DMS 273 (cell line): ENCODE measurements at regions not wholly inside any gene's neighbourhood (a gene's known extent, or its start where the extent isn't known, plus 50 kb on each side); places are given as distances from the start of the nearest gene placed in this dataset.
"Not testable (repeated sequence)": the region's sequence is repeated elsewhere in the genome, so short reads cannot be mapped to it uniquely, and the experiment has no call there.

Experiments
- DNase-seq: peaks from one replicate; lab custom pipeline; 2025; ENCODE audit not compliant: unreplicated experiment; lab: John Stamatoyannopoulos, UW

DNA sequence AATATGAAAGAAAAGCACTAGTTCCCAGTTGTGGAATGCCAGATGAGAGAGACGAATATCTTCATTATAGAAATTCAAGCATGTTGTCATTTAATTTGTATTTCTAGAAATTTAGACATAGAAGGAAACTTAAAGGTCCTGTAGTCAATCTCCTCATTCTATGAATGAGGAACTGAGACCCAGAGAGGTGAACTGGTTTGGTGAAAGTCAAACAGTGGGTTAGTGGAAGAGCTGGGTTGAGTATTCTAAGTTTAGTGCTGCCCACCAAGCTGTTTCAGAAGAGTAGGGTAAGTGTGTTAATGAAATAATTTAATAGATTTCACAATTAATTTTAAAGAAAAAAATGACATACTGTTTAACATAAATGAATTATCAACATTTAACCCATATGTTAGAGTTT is 655.2 kb downstream of the FAM133A start:
- DNase-seq = no peak

DNA sequence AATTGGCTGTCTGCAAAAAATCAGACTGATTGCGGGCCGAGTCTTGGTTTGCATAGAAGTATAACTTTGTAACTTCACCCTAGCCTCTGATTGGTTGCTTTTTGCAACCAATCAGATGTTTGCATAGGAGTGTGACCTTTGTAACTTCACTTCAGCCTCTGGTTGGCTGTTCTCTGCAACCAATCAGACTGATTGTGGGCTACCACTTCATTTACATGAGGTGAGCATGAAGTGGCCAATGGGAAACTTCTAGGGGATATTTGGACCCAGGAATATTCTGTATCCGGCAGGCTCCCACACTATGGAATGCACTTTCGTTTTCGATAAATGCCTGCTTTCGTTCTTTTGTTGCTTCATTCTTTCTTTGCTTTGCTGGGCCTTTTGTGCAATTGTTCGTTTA is 667.7 kb downstream of the FAM133A start:
- DNase-seq = not testable (repeated sequence)

DNA sequence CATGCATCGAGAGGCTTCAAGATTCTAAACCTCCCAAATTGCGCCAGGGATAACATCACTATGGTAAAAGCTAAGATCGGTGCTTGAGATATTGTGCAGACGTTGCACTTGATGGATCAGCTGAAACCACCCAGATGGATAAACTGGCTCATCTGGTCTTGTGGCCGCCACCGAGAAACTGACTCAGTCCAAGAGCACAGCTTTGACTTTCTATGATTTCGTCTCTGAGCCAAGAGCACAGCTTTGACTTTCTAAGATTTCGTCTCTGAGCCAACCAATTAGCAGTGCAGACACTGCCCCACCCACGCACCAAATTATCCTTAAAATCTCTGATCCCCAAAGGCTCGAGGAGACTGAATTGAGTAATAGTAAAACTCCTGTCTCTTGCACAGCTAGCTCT is 687.2 kb downstream of the FAM133A start:
- no peak for DNase-seq

DNA sequence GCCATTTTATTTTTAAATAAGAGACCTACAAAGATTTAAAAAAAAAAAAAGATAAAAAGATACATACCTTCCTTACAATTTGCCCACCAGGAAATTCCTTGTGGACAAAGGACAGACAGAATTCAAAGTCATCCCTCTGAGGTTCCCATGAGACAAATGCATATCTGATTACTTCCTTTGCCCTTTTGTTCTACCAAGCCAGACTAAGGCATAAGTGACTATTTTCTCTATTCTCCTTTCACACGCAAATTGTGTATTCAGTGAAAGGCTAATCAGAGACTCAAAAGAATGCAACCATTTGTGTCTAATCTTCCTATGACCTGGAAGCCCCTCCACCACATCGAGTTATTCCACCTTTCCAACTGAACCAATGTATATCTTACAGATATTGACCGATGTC is 691.7 kb downstream of the FAM133A start:
- no peak for DNase-seq

DNA sequence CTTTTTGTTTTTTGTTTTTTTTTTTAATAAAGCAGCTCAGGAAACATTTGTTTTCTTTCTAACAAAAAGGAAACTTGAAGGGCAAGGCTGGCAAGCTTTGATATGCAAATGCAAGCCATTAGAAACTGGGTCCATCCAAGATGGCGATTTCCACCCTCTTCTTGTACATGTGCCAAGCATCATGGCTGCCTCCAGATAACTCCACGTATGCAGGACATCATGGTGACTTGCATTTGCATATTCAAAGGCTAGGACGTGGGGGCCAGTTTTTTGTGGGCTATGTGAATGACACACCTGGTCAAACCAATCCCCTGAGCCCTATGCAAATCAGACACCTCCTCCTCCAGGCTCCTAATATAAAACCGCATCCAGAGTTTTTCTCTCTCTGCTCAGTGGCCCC is 692.6 kb downstream of the FAM133A start:
- DNase-seq = no peak

DNA sequence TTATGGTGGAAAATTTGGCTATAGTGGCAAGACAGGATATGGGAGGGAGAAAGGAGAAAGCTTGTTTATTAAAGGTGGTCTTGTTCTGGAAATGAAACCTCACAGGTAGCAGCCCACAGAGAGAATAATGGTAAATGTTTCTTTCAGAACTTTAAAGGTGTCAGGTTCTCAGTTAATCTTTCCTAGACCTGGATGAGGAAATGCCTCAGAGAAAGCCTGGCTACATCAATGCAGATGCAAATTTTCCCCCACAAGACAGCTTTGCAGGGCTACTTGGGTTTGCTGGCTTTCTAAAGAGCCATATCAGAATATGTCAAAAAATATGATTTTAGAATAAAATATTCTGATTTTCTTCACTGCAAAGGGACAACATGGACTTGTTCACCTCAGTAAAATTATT is 715.0 kb downstream of the FAM133A start:
- DNase-seq = no peak

DNA sequence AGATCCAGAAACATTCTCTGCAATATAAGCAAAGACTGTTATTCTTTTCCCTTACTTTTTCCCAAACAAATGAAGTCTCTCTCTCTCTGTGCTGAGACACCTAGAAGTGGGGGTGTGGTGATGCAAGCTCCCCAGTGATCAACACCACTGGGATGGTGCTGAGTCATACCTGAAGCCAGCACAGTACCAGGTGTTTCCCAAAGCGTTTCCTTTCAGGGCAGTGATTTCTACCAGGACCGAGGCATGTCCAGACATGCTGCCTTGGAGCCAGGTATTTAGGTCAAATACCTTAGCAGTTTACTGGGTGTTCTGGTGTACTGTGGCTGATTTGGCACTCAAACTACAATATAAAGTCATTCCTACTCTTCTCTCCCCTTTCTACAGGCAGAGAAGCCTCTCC is 726.5 kb downstream of the FAM133A start:
- no peak for DNase-seq

DNA sequence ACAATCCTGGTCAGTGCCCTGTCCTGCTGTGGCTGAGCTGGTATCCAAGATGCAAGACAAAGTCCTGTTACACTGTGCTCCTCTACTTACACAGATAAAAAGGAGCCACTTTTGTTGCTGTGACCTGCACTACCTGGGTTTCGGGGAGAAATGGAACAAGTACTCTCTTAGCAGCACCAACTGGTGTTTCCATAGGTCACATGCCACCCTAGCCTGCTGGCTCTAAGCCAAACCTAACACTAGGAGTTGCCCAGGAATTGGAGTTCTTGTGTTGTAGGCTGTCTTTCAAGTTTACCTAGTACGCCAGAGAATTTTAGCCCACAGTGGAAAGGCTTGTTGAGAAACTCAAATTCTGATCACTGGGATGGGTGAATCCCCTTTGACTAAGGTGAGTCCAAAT is 727.4 kb downstream of the FAM133A start:
- no peak for DNase-seq

DNA sequence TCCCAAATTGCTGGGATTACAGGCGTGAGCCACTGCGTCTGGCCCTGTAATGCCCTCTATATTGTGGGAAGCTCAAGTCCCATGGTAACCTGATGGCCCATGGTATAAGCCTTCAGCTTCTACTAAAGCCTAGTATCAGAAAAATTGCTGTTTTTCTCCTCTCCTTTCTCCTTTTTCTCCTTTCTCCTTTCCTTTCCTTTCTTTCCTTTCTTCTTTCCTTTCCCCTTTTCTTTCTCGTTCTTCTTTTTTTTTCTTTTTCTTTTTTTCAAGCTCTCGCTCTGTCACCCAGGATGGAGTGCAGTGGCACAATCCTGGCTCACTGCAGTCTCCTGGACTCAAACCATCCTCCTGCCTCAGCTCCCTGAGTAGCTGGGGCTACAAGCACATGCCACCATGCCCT is 740.7 kb downstream of the FAM133A start:
- DNase-seq = no peak

DNA sequence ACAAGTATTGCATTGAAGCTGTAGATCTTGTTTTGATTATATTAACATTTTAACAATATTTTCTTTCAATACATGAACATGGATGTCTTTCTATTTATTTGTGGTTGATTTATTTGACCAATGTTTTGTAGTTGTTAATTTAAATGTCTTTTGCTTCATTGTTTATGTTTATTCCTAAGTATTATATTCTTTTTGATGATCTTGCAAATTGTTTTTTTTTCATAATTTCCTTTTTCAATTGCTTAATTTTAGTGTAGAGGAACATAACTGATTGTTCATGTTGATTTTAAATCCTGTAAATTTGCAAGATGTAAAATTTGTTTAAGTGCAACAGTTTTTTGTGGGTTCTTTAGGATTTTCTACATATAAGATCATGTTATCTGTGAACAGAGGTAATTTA is 744.1 kb downstream of the FAM133A start:
- DNase-seq = no peak

DNA sequence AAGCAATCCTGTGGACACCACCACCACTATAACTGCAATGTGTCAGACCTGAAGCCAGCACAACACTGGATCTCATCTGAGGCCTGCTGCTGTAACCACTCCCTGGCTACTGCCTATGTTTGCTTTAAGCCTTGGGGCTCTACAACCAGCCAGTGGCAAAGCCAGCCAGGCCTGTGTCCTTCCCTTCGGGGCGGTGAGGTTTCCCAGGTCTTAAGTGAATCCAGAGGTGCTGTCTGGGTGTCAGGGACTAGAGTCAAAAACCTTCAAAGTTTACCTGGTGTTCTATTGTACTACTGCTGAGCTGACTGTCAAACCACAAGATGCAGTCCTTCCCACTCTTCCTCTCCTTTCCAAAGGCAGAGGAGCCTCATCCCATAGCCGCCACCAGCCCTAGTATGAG is 750.5 kb downstream of the FAM133A start:
- DNase-seq = no peak

DNA sequence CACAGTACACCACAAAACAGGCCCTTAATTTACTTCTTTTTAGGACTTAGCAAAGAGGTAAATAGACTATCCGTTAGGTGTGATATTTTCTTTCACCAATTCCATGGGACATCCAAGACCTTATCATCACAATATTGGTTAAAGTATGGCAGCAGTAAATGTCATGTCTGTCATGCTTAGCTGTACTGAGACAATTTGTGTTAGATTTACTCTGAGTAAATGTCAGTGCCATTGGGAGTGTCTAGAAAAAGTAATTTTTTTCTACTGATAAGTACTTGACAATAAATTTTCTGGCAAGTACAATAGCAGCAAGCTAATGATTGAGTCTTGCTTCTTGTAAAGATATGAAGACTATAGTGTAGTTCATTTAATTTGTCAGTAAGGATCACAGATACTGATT is 756.1 kb downstream of the FAM133A start:
- no peak for DNase-seq

DNA sequence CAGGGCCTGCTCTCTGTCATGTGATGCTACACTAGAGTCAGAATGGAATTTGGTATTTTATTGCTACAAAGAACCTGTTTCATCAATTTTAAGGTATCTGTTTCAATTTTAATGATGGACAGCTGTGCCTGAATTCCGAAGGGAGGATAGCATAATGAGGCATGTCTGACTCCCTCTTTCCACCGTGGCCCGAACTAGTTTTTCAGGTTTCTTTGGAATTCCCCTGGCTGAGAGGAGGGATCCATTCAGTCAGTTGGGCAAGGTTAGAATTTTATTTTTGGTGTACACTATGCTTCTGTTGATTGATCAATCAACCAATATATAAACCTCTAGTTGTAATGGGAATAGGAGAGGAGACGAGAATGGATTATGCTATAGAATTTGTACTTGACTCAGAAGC is 761.8 kb downstream of the FAM133A start:
- DNase-seq = no peak

DNA sequence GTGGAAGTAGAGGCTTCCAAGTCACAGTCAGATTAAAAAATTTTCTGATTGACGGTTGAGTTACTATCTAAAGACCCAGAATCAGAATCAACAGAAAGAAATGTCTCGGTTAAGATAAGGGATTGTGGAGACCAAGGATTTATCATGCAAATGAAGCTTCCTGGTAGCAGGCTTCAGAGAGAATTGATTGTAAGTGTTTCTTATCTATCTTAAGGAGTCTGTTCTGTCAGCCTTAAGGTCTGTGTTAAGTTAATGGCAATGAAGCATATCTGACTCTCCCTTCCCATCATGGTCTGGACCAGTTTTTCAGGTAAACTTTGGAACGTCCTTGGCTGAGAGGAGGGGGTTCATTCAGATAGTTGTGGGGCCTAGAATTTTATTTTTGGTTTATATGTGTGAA is 780.2 kb downstream of the FAM133A start:
- no peak for DNase-seq

DNA sequence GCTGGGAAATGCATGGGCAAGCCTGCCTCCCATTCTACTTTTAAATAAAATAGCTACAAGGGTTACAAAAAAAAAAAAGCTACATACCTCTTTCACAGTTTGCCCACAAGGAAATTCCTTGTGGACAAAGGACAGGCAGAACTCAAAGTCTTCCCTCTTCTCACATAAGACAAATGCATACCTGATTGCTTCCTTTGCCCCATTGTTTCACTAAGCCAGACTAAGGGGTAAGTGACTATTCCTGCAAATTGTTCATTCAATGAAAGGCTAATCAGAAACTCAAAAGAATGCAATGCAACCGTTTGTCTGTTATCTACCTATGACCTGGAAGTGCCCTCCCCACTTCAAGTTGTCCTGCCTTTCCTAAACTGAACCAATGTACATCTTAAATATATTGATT is 780.6 kb downstream of the FAM133A start:
- no peak for DNase-seq

DNA sequence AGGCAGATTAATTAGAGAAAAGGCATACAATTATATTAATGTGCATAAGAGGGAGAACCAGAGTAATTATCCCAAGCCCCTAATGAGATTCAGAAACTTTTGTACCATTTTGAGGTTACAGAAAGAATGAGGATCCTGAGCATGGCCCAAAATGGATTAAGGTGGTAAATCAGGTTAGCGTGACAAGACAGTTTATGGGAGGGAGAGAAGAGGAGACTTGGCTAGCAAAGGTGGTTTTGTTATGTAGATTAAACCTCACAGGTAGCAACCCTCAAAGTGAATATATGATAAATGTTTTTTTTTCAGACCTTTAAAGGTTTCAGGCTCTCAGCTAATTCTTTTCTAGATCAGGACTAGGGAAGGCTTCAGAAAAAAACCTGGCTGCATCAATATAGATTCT is 781.8 kb downstream of the FAM133A start:
- no peak for DNase-seq

DNA sequence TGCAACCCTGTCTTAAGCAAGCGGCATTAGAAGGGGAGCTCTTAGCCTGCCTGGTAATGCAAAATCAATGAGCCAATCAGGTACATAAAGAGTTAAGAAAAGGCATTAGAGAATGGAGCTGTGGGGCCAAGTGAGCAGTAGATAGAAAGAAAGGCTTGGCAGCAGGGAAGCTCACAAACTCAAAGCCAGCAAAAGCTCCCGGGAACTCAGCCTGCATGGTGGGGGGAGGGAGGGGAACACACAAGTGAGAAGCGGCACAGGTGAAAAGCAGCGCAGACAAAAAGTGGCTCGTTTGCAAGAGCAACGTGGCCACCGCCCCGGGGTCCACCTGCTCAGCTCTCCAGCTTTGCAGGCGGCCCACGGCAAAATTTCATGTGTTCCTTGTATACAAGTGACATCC is 818.5 kb downstream of the FAM133A start:
- no peak for DNase-seq

DNA sequence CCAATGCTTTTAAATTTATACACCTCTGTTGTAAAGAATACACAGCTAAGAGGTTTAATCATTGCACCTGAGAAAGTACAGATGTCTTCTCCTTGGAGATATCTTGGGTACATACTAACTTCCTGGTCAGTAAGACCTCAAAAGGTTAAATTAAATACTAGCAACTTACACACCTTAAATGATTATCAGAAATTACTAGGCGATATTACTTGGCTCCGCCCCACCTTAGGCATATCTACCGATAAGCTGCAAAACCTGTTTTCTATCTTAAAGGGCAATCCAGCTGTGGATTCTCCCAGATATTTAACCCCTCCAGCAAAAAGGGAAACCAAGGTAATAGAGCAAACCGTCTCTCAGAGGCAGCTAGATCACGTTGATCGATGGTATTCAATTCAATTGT is 819.4 kb downstream of the FAM133A start:
- no peak for DNase-seq

DNA sequence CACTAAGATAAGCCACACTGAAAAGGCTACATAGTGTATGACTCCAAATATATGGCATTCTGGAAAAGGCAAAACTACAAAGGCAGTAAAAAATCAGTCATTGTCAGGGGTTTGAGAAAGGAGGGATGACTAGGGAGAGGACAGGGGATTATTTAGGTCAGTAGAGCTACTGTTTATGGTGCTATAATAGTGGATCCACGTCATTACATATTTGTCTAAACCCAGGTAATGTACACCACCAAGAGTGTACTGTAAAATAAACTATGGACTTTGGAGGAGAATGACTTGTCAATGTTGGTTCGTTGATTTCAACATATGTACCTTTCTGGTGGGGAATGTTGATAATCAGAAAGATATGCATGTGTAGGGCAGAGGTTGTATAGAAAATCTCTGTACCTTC is 837.6 kb downstream of the FAM133A start:
- DNase-seq = no peak

DNA sequence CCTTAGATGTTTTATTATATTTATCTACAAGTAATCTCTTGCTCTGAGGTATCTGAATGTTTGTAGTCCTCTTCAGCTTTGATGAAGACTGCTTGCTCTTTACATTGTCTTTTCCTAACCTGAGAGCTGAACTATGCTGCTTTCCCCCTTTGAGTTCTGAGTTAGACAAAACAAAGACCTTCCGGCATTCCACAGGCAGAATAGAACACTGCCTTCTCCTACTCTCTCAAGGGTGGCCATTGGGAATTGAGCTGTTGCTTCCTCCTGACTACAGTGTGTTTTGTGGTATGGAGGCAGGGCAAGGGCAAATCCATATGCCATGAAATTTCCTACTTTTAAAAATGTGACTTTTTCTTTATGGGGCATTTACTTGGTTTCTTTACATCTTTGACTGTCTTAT is 841.0 kb downstream of the FAM133A start:
- DNase-seq = no peak

DNA sequence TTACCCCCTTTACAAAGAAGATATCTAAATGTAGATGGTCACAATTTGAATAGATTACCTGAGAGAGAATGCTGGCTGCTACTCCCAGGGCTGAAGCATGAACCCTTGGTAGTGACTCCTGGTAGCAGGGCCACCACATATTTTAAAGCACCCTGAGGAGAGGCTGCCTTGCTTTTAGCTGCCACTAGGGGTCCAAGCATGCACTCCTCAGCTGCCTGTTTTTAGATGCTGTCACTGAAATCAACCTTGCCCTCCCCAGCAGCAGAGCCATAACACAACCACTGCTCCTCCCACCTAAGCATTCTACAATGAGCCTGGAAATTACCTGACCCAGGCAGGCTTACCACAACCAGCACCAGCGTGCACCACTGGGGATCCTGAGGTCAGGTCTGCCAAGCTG is 850.9 kb downstream of the FAM133A start:
- DNase-seq = peak; percentile 18

DNA sequence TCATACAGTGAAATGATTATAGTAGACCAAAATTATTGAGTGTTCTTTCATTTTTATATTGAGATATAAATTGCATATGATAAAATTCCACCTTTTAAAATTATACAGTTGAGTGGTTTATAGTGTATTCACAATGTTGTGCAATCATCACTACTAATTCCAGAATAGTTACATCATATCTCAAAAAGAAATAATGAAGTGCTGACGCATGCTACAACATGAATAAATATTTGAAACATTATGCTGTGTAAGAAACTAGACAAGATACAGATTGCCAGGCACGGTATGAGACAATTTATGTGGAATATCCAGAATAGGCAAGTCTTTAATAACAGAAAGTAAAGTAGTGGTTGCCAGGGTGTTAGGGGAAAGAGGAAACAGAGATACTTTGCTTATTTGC is 871.7 kb downstream of the FAM133A start:
- DNase-seq = no peak

DNA sequence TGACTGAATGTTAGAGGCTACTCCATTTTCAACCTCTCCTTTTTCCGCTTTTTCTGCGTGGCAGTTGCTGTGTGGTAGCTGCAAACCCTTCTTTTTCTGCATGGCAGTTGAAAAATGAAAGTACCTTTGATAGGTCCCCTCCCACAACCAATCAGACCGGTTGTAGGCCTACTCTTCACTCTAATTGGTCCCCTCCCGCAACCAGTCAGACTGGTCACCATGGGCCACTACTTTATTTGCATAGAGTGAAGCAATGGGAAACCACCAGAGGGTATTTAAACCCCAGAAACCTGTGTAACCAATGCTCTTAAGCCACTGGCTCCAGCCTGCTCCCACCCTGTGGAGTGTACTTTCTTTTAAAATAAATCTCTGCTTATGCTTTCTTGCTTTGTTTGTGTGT is 877.8 kb downstream of the FAM133A start:
- DNase-seq = peak; percentile 8

DNA sequence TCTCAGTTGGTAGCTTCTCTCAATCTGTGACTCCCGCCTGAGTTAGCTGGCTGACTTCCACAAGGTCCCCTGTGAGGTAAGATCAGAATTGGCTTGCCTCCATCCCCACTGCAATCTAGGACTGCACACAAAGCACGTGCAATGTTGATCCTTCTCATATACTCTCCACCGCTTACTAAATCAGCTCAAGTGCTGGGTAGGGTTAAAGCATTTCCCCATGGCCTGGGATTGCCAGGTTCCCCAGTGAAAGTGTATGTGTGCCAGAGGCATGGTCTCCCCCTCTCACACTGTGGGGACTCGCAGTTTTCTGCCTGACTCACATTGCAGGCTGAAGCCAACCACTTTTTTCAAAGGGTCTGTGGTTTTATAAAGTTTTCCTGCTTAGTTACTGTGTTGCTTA is 886.9 kb downstream of the FAM133A start:
- DNase-seq = no peak
